IPS DF 6.9 (cell line): ENCODE measurements at regions not wholly inside any gene's neighbourhood (a gene's known extent, or its start where the extent isn't known, plus 50 kb on each side); places are given as distances from the start of the nearest gene placed in this dataset.

ENCODE experiments used
- DNase-seq: peaks from one replicate; pipeline ENCODE4 v3.0.0-alpha.2; 2013; ENCODE audit warnings: low read depth, low spot score
- H3K27ac ChIP-seq: one replicate; pipeline ENCODE4 v1.5.1; 2013; ENCODE audit warnings: low read length, control low read depth
- H3K27me3 ChIP-seq: 2 replicates; pipeline ENCODE4 v1.6.1; 2013; ENCODE audit warnings: mild to moderate bottlenecking, low read length; ENCODE audit not compliant: control insufficient read depth, insufficient read depth
- H3K36me3 ChIP-seq: 2 replicates; pipeline ENCODE4 v1.6.1; 2013; ENCODE audit warnings: low read length; ENCODE audit not compliant: control insufficient read depth, insufficient read depth
- H3K4me1 ChIP-seq: 2 replicates; pipeline ENCODE4 v1.6.1; 2013; ENCODE audit warnings: low read length; ENCODE audit not compliant: control insufficient read depth, insufficient read depth
- H3K4me3 ChIP-seq: 2 replicates; pipeline ENCODE4 v1.5.1; 2013; ENCODE audit warnings: mild to moderate bottlenecking, low read length
- H3K9me3 ChIP-seq: 2 replicates; pipeline ENCODE4 v1.6.1; 2013; ENCODE audit warnings: low read length, inconsistent platforms; ENCODE audit not compliant: control insufficient read depth, insufficient read depth
- WGBS: extraction: QIAGEN DNeasy Blood & Tissue Kit; methylation state at CpG from one replicate; pipeline ENCODE4 v1.1.7; 2013; ENCODE audit warnings: mixed read lengths, missing lambda C conversion rate; ENCODE audit not compliant: insufficient read length, insufficient coverage; 5-methylcytosine and 5-hydroxymethylcytosine counted together

DNA sequence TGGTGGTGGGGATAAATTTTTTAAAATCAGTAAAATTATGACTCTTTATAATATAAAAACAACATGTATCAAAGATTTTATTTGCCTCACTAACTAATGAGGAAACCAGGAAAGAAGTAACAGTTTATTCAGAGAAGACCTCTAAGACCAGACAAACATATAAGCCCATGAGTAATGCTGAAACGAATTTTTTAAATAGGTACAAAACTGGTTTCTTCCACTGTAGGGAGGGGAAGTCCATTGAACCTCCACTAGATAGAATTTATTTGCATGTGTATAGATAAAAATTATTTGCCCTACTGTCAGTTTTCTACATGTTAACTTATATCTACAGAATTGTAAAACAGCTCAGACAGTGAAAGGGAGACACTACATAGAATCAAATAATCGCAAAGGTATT, 86.8 kb downstream of the ZC3H11B start:
- no peak for DNase-seq
- Histone ChIP-seq H3K27me3 (no peaks in the 10 kb centered on the region), H3K4me3 (no peak overlapping the region), H3K9me3 (no peaks in the 10 kb centered on the region), H3K36me3 (no peaks in the 10 kb centered on the region), H3K4me1 (no peaks in the 10 kb centered on the region), H3K27ac (no peak overlapping the region)
- no CpG with 5 or more reads among the region's 2 CpGs for WGBS

GRCh38 chr1:219523411-219523810, 89.5 kb downstream of the ZC3H11B start:
- no CpG with 5 or more reads among the region's 2 CpGs for WGBS
- no peaks in the 10 kb centered on the region for H3K27me3 ChIP-seq
- no peaks in the 10 kb centered on the region for H3K9me3 ChIP-seq
- no peak overlapping the region for H3K4me3 ChIP-seq
- no peak overlapping the region for H3K27ac ChIP-seq
- DNase-seq: no peak
- H3K36me3 ChIP-seq: no peaks in the 10 kb centered on the region
- no peaks in the 10 kb centered on the region for H3K4me1 ChIP-seq

DNA sequence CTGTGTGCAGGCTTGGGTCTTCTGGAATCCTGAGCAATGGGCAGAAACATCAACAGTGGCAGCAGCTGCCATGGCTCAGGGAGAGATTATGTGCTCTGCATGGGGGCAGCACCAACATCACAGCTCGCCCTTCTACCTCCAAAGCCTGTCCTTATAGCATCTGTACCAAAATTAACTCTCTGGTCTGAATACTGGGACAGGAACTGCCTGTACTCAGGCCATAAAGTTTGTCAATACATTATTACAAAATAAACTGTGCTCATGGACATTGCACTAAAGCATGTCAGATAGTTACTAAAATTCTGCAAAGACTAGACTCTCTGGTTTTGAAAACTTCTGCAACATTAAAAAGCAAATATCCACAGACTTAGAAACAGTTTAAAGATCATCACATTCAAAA, 91.6 kb downstream of the ZC3H11B start:
- no peak overlapping the region for H3K27ac ChIP-seq
- H3K9me3 ChIP-seq: no peaks in the 10 kb centered on the region
- no peaks in the 10 kb centered on the region for H3K4me1 ChIP-seq
- DNase-seq: no peak
- no peaks in the 10 kb centered on the region for H3K27me3 ChIP-seq
- no peaks in the 10 kb centered on the region for H3K36me3 ChIP-seq
- WGBS: no CpG with 5 or more reads among the region's 1 CpG
- H3K4me3 ChIP-seq: no peak overlapping the region

DNA sequence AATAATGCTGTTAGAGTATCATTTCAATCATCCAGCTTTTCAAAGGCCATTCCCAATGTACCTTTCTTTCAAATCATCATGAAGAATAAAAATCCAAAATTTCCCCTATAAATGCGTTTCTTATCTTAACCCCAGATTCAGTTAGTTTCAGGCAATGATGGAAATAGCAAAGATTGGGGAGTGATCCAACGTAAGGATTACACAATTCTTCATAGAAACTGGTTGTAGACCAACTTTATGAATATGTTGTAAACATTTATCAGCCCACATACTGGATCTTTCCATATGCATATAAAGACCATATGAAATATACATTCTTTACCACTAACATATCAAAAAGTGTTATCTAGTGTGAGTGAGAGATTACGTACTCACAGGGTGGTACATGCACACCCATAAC, 92.7 kb downstream of the ZC3H11B start:
- H3K4me1 ChIP-seq: no peaks in the 10 kb centered on the region
- no peaks in the 10 kb centered on the region for H3K27me3 ChIP-seq
- H3K27ac ChIP-seq: no peak overlapping the region
- no peak for DNase-seq
- H3K9me3 ChIP-seq: no peaks in the 10 kb centered on the region
- no peaks in the 10 kb centered on the region for H3K36me3 ChIP-seq
- H3K4me3 ChIP-seq: no peak overlapping the region
- no CpG with 5 or more reads among the region's 3 CpGs for WGBS

DNA sequence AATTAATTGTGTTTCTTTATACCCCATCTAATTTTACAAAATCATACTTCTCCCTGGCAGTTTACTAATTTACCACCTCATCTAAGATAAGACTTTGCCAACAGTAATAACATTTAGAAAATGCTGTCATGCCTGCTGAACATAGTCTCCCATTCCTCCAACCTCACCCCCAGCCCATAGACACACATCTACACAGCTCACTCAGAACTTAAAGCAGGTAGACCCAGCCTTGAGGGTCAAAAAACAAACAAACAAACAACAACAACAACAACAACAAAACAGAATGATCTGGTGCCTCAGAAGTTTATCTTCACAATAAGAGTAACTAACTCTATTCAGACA, 94.0 kb downstream of the ZC3H11B start:
- Histone ChIP-seq H3K36me3 (no peaks in the 10 kb centered on the region), H3K27ac (no peak overlapping the region), H3K27me3 (no peaks in the 10 kb centered on the region), H3K4me1 (no peaks in the 10 kb centered on the region), H3K4me3 (no peak overlapping the region), H3K9me3 (no peaks in the 10 kb centered on the region)
- no peak for DNase-seq

- Histone ChIP-seq H3K4me1 (no peaks in the 10 kb centered on the region), H3K27me3 (no peaks in the 10 kb centered on the region), H3K9me3 (no peaks in the 10 kb centered on the region), H3K36me3 (no peaks in the 10 kb centered on the region), H3K4me3 (no peak overlapping the region), H3K27ac (no peak overlapping the region)
- no CpG with 5 or more reads among the region's 3 CpGs for WGBS
- no peak for DNase-seq
These were observed 94.6 kb downstream of the ZC3H11B start for GRCh38 chr1:219518168-219518906.

DNA sequence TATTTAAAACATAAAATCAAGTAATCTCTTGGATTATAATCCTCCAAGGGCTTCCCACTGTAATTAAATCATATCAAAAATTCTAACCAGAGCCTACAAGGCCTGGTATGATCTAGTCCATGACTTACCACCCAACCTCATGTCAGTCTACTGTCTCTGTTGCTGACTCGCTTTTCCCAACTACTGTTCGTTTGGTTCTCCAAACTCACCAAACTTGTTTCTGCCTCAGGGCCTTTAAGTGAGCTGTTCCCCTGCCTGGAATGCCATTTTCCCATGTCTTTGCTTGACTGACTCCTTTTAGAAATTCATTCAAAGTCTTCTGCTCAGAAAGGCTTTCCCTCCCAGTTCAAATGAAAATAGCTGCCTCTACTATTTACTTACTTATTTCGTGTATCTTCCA, 95.9 kb downstream of the ZC3H11B start:
- no peak overlapping the region for H3K27ac ChIP-seq
- no peak overlapping the region for H3K4me3 ChIP-seq
- no peaks in the 10 kb centered on the region for H3K36me3 ChIP-seq
- DNase-seq: no peak
- no peaks in the 10 kb centered on the region for H3K9me3 ChIP-seq
- no peaks in the 10 kb centered on the region for H3K4me1 ChIP-seq
- WGBS: no CpG with 5 or more reads among the region's 3 CpGs
- H3K27me3 ChIP-seq: no peaks in the 10 kb centered on the region

DNA sequence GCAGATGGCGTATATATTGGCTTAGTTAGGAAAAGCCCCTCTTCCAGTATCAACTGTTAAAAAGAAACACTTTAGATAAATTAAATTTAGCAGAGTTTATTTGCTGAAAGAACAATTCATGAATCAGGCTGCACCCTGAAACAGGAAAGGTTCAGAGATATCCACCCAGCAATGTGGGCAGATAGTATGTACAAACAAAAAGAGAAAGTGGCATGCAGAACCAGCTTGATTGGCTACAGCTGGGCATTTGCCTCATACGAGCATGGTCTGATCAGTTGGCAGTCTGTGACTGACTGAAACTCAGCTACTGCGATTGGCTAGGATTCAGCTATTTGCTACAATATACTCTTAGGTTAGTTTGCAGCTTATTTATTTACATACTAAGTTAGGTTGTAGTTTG, 98.2 kb downstream of the ZC3H11B start:
- no CpG with 5 or more reads among the region's 3 CpGs for WGBS
- Histone ChIP-seq H3K27ac (no peak overlapping the region), H3K9me3 (no peaks in the 10 kb centered on the region), H3K36me3 (no peaks in the 10 kb centered on the region), H3K4me3 (no peak overlapping the region), H3K4me1 (no peaks in the 10 kb centered on the region), H3K27me3 (no peaks in the 10 kb centered on the region)
- DNase-seq: no peak

DNA sequence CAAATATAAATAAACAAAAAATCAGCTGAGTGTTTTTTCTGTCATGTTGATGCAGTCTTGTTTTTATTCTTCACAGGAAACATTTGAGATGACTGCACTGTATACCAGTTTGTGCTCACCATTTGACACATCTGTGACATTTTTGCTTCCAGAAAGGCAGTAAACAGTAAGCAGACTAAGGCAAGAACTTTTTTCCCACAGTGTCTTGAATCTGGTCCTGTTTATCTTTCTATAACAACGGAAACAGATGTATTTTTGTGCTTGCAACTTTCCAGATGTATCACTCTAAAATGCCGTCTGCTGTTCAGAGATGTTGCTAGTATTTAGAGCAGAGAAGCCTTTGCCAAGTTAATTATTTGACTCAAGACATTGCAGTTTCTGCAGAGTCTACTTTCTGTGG, 105.5 kb downstream of the ZC3H11B start:
- no peak overlapping the region for H3K27ac ChIP-seq
- no peaks in the 10 kb centered on the region for H3K36me3 ChIP-seq
- no peaks in the 10 kb centered on the region for H3K4me1 ChIP-seq
- no CpG with 5 or more reads among the region's 2 CpGs for WGBS
- H3K4me3 ChIP-seq: no peak overlapping the region
- DNase-seq: no peak
- H3K27me3 ChIP-seq: no peaks in the 10 kb centered on the region
- H3K9me3 ChIP-seq: no peaks in the 10 kb centered on the region

- no peak overlapping the region for H3K4me3 ChIP-seq
- DNase-seq: no peak
- no peaks in the 10 kb centered on the region for H3K27me3 ChIP-seq
- WGBS: no CpG with 5 or more reads among the region's 1 CpG
- no peaks in the 10 kb centered on the region for H3K4me1 ChIP-seq
- no peak overlapping the region for H3K27ac ChIP-seq
- no peaks in the 10 kb centered on the region for H3K9me3 ChIP-seq
- no peaks in the 10 kb centered on the region for H3K36me3 ChIP-seq
These were observed 106.0 kb downstream of the ZC3H11B start for GRCh38 chr1:219506936-219507335.

DNA sequence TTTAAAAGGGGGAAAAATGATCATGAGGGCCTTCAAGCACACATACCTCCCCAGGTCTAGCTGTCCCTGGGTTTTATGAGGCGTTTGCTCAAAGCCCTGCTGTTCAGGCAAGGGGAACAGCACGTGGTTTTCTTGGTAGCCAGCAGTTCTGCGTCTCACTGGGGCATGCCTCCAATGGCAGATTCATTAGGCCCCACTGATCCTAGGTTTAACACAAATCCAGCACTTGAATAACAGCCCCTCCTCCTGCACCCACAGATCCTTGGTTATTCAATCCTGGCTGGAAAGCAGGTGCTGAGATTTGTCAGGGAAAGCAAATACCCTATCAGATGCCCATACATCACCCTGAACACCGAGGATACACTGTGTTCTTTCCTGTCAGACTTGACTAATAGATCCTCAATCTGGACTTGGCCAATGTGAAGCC, 106.4 kb downstream of the ZC3H11B start:
- H3K4me1 ChIP-seq: no peaks in the 10 kb centered on the region
- no peak overlapping the region for H3K4me3 ChIP-seq
- no peak for DNase-seq
- H3K27ac ChIP-seq: no peak overlapping the region
- no peaks in the 10 kb centered on the region for H3K9me3 ChIP-seq
- no peaks in the 10 kb centered on the region for H3K27me3 ChIP-seq
- no CpG with 5 or more reads among the region's 4 CpGs for WGBS
- no peaks in the 10 kb centered on the region for H3K36me3 ChIP-seq
